ENCODE measurements at regions not wholly inside any gene's neighbourhood (a gene's known extent, or its start where the extent isn't known, plus 50 kb on each side); places are given as distances from the start of the nearest gene placed in this dataset.

DNA sequence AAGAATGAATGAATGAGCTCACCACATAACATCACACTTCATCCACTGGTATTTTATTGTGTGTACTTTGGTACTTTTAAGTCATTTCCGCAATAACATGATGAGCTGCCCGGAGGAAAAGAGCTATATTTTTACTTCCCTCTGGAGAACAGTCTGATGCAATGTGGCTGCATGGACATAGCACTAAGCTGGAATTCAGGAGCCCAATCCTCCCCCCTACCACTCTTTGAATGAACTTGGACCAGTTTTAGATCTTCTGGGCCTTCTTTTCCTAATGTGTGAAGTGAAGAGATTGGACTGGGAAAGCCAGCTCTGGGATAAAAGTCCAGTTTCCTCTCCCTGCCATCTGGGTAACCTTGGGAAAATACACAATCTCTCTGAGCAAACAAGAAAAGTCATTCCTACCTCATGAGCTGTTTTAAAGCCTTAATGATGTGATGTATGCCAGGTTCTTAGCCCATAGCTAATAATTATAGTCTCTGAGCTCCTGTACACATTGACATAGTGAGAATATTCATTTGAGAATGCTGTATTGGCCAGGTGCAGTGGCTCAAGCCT, 79.3 kb downstream of the ABCC12 start:
- H3K36me3 Mint-ChIP-seq (ENCODE audit: low read depth): no peaks in the 10 kb centered on the region
- Histone ChIP-seq H3F3A (replicated peaks; ENCODE audit: low read depth) (no peaks in the 10 kb centered on the region), H3K4me2 (no peak overlapping the region), H3K27me3 (ENCODE audit: insufficient read depth) (no peaks in the 10 kb centered on the region), H2AFZ (no peak overlapping the region), H3K9me2 (ENCODE audit: insufficient read depth) (0 out of 2 replicates have a peak, but pooled peaks cover 2% of the 10 kb centered on the region), H3K36me3 (ENCODE audit: insufficient read depth) (no peaks in the 10 kb centered on the region), H3K4me1 (ENCODE audit: insufficient read depth) (no peaks in the 10 kb centered on the region), H4K20me1 (replicated peaks; ENCODE audit: insufficient read depth) (no peaks in the 10 kb centered on the region), H3K79me2 (replicated peaks; ENCODE audit: insufficient read depth) (no peaks in the 10 kb centered on the region), H3K4me3 (no peak overlapping the region), H3K27ac (ENCODE audit: low read depth) (no peak overlapping the region)
- no peak overlapping the region for H3K4me3 Mint-ChIP-seq
- TF ChIP-seq STAT1 (IDR thresholded peaks at IDR 0.05; ENCODE audit: unreplicated experiment): no peak
- TF ChIP-seq CREB1 (CRISPR knock-in tag; IDR thresholded peaks at IDR 0.05; ENCODE audit: low read depth): no peak
- TF ChIP-seq, protein P1, sequence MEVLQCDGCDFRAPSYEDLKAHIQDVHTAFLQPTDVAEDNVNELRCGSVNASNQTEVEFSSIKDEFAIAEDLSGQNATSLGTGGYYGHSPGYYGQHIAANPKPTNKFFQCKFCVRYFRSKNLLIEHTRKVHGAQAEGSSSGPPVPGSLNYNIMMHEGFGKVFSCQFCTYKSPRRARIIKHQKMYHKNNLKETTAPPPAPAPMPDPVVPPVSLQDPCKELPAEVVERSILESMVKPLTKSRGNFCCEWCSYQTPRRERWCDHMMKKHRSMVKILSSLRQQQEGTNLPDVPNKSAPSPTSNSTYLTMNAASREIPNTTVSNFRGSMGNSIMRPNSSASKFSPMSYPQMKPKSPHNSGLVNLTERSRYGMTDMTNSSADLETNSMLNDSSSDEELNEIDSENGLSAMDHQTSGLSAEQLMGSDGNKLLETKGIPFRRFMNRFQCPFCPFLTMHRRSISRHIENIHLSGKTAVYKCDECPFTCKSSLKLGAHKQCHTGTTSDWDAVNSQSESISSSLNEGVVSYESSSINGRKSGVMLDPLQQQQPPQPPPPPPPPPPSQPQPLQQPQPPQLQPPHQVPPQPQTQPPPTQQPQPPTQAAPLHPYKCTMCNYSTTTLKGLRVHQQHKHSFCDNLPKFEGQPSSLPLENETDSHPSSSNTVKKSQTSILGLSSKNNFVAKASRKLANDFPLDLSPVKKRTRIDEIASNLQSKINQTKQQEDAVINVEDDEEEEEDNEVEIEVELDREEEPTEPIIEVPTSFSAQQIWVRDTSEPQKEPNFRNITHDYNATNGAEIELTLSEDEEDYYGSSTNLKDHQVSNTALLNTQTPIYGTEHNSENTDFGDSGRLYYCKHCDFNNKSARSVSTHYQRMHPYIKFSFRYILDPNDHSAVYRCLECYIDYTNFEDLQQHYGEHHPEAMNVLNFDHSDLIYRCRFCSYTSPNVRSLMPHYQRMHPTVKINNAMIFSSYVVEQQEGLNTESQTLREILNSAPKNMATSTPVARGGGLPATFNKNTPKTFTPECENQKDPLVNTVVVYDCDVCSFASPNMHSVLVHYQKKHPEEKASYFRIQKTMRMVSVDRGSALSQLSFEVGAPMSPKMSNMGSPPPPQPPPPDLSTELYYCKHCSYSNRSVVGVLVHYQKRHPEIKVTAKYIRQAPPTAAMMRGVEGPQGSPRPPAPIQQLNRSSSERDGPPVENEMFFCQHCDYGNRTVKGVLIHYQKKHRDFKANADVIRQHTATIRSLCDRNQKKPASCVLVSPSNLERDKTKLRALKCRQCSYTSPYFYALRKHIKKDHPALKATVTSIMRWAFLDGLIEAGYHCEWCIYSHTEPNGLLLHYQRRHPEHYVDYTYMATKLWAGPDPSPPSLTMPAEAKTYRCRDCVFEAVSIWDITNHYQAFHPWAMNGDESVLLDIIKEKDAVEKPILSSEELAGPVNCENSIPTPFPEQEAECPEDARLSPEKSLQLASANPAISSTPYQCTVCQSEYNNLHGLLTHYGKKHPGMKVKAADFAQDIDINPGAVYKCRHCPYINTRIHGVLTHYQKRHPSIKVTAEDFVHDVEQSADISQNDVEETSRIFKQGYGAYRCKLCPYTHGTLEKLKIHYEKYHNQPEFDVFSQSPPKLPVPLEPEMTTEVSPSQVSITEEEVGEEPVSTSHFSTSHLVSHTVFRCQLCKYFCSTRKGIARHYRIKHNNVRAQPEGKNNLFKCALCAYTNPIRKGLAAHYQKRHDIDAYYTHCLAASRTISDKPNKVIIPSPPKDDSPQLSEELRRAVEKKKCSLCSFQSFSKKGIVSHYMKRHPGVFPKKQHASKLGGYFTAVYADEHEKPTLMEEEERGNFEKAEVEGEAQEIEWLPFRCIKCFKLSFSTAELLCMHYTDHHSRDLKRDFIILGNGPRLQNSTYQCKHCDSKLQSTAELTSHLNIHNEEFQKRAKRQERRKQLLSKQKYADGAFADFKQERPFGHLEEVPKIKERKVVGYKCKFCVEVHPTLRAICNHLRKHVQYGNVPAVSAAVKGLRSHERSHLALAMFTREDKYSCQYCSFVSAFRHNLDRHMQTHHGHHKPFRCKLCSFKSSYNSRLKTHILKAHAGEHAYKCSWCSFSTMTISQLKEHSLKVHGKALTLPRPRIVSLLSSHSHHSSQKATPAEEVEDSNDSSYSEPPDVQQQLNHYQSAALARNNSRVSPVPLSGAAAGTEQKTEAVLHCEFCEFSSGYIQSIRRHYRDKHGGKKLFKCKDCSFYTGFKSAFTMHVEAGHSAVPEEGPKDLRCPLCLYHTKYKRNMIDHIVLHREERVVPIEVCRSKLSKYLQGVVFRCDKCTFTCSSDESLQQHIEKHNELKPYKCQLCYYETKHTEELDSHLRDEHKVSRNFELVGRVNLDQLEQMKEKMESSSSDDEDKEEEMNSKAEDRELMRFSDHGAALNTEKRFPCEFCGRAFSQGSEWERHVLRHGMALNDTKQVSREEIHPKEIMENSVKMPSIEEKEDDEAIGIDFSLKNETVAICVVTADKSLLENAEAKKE (CRISPR knock-in tag; IDR thresholded peaks at IDR 0.05): no peak
- TF ChIP-seq, protein P2, sequence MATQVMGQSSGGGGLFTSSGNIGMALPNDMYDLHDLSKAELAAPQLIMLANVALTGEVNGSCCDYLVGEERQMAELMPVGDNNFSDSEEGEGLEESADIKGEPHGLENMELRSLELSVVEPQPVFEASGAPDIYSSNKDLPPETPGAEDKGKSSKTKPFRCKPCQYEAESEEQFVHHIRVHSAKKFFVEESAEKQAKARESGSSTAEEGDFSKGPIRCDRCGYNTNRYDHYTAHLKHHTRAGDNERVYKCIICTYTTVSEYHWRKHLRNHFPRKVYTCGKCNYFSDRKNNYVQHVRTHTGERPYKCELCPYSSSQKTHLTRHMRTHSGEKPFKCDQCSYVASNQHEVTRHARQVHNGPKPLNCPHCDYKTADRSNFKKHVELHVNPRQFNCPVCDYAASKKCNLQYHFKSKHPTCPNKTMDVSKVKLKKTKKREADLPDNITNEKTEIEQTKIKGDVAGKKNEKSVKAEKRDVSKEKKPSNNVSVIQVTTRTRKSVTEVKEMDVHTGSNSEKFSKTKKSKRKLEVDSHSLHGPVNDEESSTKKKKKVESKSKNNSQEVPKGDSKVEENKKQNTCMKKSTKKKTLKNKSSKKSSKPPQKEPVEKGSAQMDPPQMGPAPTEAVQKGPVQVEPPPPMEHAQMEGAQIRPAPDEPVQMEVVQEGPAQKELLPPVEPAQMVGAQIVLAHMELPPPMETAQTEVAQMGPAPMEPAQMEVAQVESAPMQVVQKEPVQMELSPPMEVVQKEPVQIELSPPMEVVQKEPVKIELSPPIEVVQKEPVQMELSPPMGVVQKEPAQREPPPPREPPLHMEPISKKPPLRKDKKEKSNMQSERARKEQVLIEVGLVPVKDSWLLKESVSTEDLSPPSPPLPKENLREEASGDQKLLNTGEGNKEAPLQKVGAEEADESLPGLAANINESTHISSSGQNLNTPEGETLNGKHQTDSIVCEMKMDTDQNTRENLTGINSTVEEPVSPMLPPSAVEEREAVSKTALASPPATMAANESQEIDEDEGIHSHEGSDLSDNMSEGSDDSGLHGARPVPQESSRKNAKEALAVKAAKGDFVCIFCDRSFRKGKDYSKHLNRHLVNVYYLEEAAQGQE (IDR thresholded peaks at IDR 0.05; ENCODE audit: unreplicated experiment): no peak
- TF ChIP-seq, protein P3, sequence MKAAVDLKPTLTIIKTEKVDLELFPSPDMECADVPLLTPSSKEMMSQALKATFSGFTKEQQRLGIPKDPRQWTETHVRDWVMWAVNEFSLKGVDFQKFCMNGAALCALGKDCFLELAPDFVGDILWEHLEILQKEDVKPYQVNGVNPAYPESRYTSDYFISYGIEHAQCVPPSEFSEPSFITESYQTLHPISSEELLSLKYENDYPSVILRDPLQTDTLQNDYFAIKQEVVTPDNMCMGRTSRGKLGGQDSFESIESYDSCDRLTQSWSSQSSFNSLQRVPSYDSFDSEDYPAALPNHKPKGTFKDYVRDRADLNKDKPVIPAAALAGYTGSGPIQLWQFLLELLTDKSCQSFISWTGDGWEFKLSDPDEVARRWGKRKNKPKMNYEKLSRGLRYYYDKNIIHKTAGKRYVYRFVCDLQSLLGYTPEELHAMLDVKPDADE (IDR thresholded peaks at IDR 0.05): no peak
- TF ChIP-seq, protein P4, sequence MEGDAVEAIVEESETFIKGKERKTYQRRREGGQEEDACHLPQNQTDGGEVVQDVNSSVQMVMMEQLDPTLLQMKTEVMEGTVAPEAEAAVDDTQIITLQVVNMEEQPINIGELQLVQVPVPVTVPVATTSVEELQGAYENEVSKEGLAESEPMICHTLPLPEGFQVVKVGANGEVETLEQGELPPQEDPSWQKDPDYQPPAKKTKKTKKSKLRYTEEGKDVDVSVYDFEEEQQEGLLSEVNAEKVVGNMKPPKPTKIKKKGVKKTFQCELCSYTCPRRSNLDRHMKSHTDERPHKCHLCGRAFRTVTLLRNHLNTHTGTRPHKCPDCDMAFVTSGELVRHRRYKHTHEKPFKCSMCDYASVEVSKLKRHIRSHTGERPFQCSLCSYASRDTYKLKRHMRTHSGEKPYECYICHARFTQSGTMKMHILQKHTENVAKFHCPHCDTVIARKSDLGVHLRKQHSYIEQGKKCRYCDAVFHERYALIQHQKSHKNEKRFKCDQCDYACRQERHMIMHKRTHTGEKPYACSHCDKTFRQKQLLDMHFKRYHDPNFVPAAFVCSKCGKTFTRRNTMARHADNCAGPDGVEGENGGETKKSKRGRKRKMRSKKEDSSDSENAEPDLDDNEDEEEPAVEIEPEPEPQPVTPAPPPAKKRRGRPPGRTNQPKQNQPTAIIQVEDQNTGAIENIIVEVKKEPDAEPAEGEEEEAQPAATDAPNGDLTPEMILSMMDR (conservative IDR thresholded peaks at IDR 0.05; ENCODE audit: low read depth in 2 of 2): no peak
- TF ChIP-seq ZNF114 (CRISPR knock-in tag; IDR thresholded peaks at IDR 0.05): no peak
- no peak for TF ChIP-seq EZH2 (IDR thresholded peaks at IDR 0.05; ENCODE audit: low read depth, unreplicated experiment)
- no peak for TF ChIP-seq ZNF331 (CRISPR knock-in tag; IDR thresholded peaks at IDR 0.05; ENCODE audit: low read depth)
- TF ChIP-seq EZH2phosphoT487 (IDR thresholded peaks at IDR 0.05; ENCODE audit: unreplicated experiment): no peak
- TF ChIP-seq JUNB (IDR thresholded peaks at IDR 0.05; ENCODE audit: unreplicated experiment): no peak
- no peak for TF ChIP-seq POLR2AphosphoS5 (IDR thresholded peaks at IDR 0.05; ENCODE audit: low read depth)
- TF ChIP-seq NANOG (IDR thresholded peaks at IDR 0.05; ENCODE audit: borderline replicate concordance): no peak
- H3K27me3 Mint-ChIP-seq (ENCODE audit: insufficient read depth, low read depth, poor library complexity): no peaks in the 10 kb centered on the region
- no peaks in the 10 kb centered on the region for H3K4me1 Mint-ChIP-seq
- no peaks in the 10 kb centered on the region; the same call in 2 of the 3 replicates for H3K9me3 Mint-ChIP-seq
- no peak overlapping the region for H3K27ac Mint-ChIP-seq
- DNase-seq (ENCODE audit: low spot score) (no peak), ATAC-seq (no peak)
